Left hindlimb (tissue), 1 donor: ENCODE measurements at regions not wholly inside any gene's neighbourhood (a gene's known extent, or its start where the extent isn't known, plus 50 kb on each side); places are given as distances from the start of the nearest gene placed in this dataset.

ENCODE experiments used
- DNase-seq: peaks from one replicate; pipeline ENCODE4 v3.0.0-alpha.2; 2018

DNA sequence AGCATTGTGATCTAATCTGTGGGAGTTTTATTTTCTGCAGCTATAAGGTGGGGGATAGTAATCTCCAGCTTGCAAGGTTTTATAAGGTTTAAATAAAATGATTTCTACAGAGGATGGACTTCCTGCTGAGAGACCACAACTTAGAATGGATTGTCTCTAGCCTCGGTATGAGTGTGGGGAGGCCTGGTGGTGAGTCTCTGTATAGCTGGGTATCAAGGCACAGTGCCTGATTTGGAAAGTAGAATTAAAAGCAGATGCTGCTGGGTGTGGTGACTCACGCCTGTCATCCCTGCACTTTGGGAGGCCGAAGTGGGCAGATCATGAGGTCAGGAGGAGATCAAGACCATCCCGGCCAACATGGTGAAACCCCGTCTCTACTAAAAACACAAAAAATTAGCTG is 162.0 kb upstream of the GATB start:
- DNase-seq: no peak

DNA sequence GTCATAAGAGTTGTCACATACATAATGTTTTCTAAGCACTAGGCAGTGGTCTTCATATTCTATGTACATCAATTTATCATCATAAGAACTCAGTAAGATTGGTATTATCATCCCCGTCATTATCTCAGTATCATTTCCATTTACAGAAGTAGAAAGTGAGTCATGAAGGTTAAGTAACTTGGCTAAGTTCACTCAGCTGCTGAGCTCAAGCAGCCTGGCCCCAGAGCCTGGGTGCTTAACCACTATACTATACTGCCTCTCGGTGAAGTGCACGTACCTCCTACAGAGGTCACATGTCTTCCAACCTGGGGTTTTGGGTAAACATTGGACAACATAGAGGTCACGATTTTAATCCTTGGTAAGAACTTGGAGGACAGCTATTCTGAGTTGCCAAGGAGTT is 161.5 kb upstream of the GATB start:
- DNase-seq: no peak

DNA sequence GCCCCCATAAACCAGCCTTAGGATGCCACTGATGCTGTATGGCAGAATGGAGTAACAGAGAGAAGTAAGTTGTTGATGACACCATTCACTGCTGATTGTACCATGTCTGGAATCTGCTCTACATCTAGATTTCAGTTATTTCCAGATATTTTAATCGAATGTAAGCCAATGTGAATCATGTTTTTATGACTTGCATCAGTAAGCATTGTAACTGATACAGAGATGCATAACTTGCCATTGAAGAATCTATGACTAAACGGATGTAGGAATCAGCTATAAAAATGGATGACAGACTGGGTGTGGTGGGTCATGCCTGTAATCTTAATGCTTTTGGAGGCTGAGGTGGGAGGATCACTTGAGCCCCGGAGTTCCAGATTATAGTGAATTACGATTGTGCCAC is 161.0 kb upstream of the GATB start:
- DNase-seq: no peak

DNA sequence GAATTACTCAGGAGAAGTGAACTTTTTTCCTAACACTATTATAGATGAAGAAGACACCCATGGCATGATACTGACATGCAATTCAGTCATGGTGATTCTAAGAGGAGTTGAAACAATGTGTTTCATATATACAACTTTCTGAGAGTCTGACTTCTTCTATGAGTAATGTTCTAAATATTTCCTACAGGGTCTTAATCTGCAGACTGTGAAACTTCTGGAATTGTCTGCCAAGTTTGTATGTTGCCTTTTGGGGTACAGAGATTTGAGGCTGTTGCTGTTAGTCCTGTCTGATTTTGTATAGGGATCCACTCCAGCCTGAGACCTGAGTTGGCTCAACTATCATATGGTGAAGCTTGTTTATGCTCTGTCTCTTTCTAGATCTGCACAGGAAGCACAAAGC is 160.6 kb upstream of the GATB start:
- DNase-seq: no peak

DNA sequence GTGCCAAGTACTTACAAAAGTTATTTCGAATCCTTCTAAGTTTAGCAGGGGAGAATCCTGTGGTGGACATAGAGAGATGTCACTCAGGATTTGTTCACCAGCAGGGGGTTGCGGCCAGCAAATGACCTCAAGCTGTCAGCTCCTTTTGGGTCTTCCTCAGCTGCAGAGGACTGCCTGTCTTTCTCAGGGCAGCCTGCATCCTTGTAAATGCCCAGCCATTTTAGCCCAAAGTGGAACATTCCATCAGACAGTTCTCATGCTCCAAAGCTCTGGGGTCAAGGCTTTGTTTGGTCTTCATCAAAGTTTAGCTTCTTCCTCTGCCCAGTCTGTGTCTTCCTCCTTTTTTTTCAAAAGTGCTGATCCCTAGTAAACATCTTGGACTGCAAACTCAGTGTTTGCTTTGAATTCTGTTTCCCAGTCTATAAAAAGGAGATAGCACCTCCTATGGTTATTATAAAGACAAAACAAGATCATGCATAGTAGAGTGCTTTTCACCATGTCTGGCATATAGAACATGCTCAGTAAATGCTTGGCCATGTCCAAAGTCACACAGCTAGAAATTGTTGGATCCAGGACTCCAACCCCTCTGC is 156.4 kb upstream of the GATB start:
- DNase-seq: no peak

DNA sequence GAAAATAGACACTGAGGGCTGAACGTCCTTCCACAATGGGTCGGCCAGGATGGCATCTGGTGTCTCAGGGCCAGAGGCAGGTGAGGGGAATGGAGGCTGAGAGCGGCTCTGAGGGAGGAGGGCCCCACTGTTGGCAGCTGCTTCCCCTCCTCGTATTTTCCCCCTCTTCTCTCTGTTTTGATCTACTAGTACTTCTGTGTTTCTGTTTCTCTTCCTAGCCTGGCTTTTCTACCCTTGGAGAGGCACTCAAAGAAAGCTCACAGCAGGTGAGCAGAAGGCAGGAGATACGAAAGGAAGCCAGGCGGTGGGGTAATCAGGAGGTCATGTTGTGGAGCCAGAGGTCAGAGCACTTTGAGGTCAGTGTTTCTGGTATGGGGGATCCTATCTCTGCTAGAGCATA is 151.8 kb upstream of the GATB start:
- DNase-seq: no peak

DNA sequence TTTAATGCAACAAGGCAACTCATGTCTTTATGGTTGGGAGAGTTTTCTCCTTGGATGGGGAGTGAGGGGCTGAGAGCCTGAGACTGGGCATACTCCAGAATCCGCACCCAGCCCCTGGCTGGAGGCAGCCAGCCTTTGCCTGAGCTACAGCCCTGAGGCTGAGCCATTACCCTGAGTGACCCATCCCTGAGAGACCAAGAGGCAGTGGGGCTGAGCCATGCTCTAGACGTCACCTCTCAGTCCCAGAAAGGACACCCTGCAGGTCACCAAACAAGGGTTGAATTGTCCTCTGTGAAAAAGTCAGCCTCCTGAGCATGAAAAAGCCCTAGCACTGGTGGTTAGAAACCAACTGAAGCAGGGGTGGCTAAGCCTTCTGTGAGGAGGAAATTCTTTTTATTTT is 151.2 kb upstream of the GATB start:
- no peak for DNase-seq

DNA sequence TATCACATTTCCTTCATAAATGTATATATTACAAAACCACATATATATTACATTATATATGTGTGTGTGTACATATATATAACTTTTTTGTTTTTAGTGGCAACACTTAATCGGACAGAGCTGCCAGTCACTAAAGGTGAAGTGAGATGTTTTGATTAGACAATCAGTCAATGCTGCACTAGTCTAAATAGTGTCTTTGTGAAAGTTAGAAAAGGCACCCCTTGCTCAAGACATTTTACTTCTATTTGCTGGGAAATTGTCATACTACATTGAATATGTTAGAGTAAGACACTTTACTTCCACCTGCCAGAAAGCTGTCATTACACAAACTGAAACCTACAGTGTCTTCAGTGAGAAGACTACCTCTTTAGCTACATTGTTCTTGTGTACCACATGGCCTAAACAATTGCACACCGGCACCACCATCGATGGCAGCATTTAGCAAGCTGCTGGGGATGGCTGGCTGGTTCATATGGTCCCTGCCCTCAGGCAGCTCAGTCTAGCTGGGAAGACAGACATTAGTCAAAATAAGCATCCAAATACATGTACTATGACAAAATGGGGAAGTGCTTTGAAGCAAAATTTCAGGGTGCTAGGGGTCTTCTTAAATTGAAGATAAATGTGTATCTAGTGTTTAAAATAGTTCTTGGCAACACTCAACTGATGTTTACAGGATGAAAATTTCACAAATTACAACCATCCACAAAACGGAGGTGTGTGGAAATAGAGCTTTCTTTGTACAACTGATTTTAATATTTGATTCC is 148.1 kb upstream of the GATB start:
- DNase-seq: no peak

DNA sequence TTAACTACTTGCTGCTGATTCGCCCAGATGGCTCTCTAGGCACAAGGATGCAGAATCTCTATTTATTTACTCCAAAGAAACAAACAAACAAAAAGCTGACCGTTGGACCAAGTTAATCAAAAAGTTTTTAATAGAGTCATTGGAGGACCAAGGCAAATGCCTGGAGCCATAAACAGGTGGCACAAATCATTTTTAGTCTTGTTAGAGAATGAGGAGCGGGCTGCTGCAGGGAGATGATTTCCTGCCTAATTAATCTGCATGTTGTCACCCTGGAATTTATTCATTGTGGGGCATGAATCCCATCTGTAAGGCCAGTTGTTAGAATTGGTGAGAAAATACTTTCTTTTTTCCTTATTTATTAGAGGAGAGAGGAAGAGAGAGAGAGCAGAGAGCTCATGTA is 147.4 kb upstream of the GATB start:
- DNase-seq: no peak

DNA sequence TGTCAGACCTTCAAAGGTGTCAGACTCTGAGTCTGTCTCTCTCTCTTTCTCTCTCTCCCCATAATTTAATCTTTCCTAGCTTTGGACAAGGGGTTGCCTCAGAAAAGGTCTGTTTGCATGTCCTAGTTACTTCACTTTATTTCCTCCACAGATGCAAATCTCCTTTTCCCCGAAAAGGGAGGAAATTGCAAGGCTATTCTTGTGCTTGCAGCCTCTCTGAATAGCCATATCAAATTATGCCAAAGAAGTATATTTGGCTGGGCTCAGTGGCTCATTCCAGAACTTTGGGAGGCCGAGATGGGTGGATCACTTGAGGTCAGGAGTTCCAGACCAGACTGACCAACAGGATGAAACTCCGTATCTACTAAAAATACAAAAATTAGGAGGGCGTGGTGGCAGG is 145.6 kb upstream of the GATB start:
- no peak for DNase-seq

DNA sequence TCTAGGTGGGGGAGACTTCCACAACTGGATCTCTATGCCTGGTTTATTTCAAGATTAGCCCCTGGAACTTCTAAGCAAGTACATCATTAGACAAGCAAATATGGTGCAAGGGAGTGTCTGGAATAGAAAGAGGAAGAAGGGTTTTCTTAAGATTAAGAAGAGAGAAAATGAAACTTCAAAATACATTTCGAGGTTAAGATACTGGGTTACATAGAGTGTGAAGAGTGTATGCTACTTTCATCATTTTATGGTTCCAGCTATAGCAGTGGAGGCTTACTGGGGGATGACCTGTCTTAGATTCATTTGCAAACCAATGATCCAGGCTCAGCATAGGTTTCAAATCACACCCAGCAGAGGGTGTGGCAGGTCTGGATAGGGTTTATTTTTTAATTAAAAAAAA is 144.4 kb upstream of the GATB start:
- DNase-seq: no peak

DNA sequence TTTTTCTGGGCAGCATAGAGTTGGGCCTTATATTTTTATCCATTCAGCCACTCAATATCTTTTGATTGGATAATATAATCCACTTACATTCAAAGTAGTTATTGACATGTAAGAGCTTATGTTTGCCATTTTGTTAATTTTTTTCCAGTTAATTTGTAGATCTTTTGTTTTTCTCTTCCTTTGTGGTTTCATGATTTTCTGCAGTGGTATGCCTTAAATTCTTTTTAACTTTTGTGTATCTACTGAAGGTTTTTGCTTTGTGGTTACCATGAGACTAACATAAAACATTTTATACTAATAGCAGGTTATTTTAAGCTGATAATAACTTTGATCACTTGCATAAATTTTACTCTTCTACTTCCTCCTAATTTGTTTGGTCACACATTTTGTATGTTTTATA is 140.8 kb upstream of the GATB start:
- DNase-seq: no peak

DNA sequence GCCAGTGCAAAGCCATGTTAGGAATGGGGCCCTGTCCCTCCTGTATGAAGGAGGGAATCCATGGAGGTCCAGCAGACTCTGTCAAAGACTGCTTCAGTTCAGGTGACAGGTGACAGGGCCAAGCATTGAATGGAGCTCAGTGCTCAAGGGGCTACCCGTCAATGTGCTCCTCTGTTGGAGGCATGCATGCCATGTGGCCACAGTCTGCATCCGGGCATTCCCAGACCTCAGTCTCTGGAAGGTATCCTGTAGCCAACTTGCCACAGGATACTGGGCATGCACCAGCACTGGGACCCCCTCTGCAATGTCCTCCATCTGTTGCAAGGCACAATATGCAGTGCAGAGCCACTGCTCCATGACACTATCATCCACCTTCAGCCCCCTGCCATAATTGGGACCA is 136.1 kb upstream of the GATB start:
- no peak for DNase-seq

DNA sequence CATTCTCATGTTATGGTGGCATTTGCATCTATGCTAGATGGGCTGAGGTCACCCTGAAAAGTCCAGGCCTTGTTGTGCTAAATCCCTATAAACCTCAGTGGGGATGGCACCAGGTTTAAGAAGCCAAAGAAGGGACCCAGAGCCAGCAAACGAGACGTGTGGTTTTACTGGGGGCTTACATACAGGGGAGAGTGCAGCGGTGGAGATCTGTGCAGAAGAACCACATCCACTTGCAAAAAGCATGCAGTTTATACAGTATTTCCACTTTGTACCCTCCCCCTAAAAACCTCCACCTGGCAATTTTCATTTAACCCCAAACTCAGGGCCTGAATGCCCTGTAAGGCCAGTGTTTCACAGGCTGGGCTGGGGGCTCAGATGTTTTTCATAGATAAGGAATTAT is 134.9 kb upstream of the GATB start:
- no peak for DNase-seq

DNA sequence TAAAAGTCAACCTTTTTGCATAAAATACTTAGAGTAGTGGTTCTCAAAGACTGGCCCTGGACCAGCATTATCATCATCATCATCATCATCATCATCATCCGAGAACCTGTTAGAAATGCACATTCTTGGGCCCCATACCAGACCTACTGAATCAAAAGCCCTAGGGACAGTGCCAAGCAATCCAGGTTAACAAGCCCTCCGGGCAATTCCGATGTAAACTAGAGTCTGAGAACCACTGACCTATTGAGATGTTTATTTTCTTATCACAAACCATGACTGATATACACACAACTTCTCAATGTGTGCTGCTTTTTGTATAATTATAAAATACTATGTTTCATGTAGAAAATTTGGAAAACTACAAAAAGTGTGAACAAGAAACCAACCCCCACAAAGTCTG is 133.4 kb upstream of the GATB start:
- no peak for DNase-seq

DNA sequence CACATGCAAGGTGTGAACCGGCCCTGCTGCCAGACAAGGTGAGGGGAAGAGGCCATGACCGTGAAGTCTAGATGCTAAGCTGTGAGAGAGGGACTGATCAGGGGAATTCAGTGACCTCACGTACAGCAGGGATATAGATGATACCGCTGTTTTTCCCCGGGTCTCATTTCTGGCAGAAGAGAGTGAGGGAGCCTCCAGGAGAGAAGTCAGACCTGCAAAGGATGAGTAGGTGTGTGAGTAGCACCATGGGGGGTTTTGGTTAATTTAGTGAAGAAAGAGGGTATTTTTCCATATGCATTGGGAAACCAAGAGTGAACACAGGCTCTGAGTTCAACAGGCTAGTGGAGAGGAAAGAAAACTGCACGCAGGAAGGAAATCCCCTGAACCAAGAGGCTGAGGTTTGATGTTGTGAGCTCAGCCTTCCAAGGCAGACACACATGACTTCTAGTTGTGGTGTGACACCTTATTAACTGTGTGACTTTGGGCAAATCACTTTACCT is 127.6 kb upstream of the GATB start:
- DNase-seq: no peak

DNA sequence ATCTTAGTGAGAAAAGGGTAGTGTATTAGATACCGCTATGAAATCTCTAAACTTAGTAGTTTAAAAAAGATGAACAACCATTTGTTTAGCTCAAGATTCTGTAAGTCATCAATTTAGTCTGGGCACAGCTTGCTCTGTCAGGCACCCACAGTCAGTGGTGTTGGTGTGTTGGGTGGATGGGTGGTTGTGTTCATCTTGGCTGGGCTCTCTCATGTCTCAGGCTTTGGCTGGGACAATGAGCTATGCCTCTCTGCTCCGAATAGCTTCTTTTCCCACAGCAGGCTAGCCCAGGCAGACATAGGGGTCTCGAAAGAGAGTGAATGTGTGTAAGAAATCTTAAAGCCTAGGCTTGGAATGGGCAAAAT is 127.0 kb upstream of the GATB start:
- no peak for DNase-seq

DNA sequence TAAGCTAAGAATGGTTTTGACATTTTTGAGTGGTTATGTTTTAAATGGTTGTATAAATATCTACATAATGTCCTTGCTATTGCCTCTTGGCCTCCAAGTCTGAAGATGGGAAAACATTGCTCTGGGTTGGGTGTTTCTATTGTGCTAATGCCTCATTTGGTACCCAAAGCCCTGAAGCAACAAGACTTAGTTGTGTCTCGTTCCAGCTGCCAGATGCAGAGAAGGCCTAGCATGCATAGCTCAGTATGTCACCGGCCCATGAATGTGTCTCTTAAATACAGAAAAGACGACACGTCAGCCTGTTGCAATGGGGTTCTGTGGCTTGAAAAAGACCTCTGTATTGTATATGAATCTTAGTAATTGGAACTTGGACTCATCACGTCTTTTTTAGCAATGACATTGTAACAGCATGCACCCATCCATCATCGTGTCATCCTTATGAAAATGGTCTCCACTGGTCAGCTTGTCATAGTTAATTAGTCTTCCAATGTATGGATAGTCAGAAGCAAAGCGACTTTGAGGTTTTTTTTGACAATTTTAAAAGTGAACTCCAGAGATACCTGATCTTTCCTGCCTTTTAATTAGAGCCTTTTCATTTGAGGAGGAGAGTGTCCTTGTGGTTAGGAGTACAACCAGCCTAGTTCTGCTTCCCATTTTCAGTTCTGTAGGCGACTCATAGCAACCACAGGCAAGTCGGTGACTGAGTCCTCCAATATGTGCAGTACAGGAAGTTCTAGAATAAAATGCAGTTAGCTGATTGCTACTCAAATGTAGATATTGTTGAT is 126.4 kb upstream of the GATB start:
- no peak for DNase-seq

DNA sequence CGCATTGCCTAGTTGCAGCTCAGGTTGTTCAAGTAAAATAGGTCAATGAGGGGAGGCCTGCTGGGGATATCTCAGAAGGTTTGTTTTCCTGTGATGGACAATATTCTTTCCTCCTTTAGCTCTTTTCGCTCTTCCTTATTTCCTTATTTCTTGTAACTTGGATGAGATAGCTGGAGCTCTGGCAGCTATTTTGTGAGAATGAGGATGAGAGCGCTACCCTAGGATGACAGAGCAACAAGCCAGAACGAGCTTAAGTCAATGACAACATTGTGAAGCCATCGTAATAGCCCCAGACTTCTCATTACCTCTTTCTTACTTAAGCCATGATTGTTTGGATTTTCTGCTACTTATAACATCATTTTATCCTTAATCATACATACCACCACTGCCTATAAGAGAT is 124.3 kb upstream of the GATB start:
- DNase-seq: no peak

DNA sequence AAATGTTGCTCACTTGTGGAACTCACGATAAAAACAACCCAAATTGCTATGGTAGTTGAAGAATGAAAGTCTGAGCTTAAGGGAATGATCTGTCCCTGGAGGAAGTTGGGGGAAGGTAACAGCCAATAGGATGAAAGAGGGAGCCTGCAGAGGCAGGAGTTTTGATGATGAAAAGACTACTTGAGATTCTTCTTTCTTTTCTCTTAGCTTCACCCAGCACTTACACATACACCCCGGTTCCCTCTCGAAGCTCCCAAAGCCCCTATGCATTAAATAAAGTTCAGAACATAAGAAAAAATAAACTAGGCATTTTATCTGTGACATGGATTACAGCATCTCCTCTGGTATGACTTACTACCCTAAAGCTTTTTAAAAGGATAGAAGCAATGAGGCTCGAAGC is 122.9 kb upstream of the GATB start:
- DNase-seq: no peak

DNA sequence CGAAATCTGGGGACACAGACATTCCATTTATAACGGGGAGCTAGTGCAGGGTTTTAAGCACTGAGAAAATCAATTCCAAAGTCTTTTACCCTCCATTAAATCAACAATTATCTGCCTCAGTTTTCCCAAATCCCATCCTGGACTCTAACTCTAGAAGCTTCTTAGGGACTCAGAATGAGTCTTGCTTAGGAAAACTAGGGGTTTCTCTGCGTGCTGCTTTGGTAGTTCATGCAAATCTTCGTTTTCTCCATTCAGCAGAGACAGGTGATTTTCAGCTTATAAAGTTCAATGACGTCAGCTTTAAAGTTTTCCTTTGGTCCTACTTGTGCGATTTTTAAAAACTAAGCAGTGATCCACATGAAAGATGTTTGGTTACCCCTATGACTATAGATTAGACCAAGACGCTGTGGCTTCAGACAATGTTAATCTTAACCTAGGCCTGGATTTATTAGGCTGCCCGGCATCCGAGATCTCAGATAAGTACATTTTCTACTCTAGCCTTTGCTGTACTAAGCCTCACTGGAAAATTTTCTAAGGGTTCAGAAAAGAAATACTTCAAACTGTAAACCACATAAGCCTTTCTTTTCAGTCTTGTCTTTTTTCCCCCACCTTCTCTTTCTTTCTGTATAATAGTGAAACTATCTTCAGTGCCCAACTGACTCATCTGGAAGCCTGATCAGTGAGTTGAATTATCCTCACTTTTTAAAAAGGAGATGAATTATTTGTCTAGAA is 121.4 kb upstream of the GATB start:
- no peak for DNase-seq

DNA sequence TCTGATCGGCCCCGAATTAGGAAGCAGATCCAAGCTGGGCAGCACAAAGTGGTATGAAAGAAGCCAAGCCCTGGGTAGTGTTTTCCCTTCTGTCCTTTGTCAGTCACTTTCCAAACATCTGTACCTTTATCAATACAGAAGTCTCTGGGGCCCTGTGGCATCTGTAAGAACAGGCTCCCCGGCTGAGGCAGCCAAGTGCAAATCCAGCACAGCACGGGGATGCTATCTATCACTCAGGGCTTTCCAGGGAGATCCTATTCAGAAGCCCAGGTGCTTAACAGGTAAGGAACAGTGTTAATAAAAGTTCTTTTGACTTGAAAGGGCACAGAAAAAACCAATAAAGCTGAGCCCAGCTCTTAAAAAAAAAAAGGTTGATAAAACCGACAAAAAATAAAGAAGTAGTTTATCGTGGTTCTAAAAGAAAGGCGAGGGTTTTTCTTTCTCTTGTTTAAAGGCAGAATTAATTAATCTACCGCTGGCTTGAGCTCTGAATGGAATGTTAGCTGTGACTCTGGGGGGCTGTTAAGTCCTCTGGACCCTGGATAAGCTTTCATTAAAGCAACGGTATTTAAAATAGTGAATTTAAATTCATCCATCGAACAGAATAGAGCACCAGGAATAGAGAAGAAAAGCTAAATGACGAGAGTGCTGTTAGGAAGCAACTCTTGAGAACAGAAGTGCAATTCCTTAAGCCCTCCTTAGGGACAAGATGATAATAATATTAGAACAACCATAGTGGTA is 119.1 kb upstream of the GATB start:
- DNase-seq: no peak
